ENCODE measurements at regions not wholly inside any gene's neighbourhood (a gene's known extent, or its start where the extent isn't known, plus 50 kb on each side); places are given as distances from the start of the nearest gene placed in this dataset.
"Not testable (repeated sequence)": the region's sequence is repeated elsewhere in the genome, so short reads cannot be mapped to it uniquely, and the experiment has no call there.

GRCh38 chr15:25253048-25253973 lies 185.5 kb downstream of the UBE3A start:
- H4K5ac ChIP-seq (ENCODE audit: insufficient read length, low read depth, low read length); H4K8ac ChIP-seq (ENCODE audit: extremely low read depth, insufficient read depth, low read length); FAIRE-seq; H3K79me2 ChIP-seq (ENCODE audit: control insufficient read depth in 1 of 2, insufficient read depth in 2 of 2, low read length in 2 of 2); H3K23me2 ChIP-seq (ENCODE audit: low read depth, low read length); H3K27ac ChIP-seq (ENCODE audit: low read depth, low read length); H2BK5ac ChIP-seq (ENCODE audit: low read depth, low read length); H3K27me3 ChIP-seq (replicated peaks in 1 of 4; ENCODE audit: control insufficient read depth in 3 of 4, extremely low read depth in 1 of 4, insufficient read depth in 3 of 4, low read length in 3 of 4); POLR2A ChIA-PET (ENCODE audit: partially characterized antibody); H2BK15ac ChIP-seq (ENCODE audit: low read length); H3K14ac ChIP-seq (ENCODE audit: insufficient read length); H3K4ac ChIP-seq (replicated peaks; ENCODE audit: insufficient read length, low read depth, low read length); H3K4me2 ChIP-seq (ENCODE audit: insufficient read depth in 1 of 2, low read depth in 2 of 2, low read length in 2 of 2); H3K4me1 ChIP-seq (replicated peaks in 1 of 4; ENCODE audit: control insufficient read depth in 3 of 4, insufficient read depth in 4 of 4, low read length in 3 of 4); H2AK5ac ChIP-seq (ENCODE audit: low read depth, low read length); H3K4me3 ChIP-seq (ENCODE audit: extremely low read depth in 1 of 4, insufficient read depth in 2 of 4, low read depth in 3 of 4, low read length in 4 of 4); H4K91ac ChIP-seq (replicated peaks; ENCODE audit: insufficient read length, low read length); H4K20me1 ChIP-seq (replicated peaks in 1 of 2; ENCODE audit: control insufficient read depth in 1 of 2, insufficient read depth in 2 of 2, low read length in 2 of 2); H3K56ac ChIP-seq (replicated peaks; ENCODE audit: insufficient read length, low read depth, low read length); H3K23ac ChIP-seq (ENCODE audit: insufficient read length); H2AFZ ChIP-seq (ENCODE audit: low read length); H3K9ac ChIP-seq (replicated peaks in 1 of 4; ENCODE audit: extremely low read depth in 1 of 4, low read depth in 3 of 4, low read length in 3 of 4); H3K18ac ChIP-seq (ENCODE audit: extremely low read depth, low read length); H2BK120ac ChIP-seq (replicated peaks; ENCODE audit: low read depth, low read length); H3K36me3 ChIP-seq (ENCODE audit: control insufficient read depth in 2 of 4, insufficient read depth in 4 of 4, low read length in 3 of 4); H2BK12ac ChIP-seq (ENCODE audit: low read depth, low read length); H2BK20ac ChIP-seq (ENCODE audit: low read length); H3K79me1 ChIP-seq (ENCODE audit: low read depth, low read length): not testable (repeated sequence)
- peak in 1 of 2 experiments; percentile 17 for DNase-seq (ENCODE audit: low read depth in 1 of 2, low spot score in 2 of 2)
- CTCF ChIA-PET (ENCODE audit: partially characterized antibody), result interaction anchor here (0.6 kb wide), 1 partner anchor 35 kb away, joined by 3 read pairs; no protein-coding TSS in a partner anchor
- peaks cover 40 to 63% of the 10 kb centered on the region in 2 experiments for H3K9me3 ChIP-seq (ENCODE audit: insufficient read depth in 2 of 2, low read depth in 1 of 2, low read length in 1 of 2)
- 92% methylated on average over 32 of the region's 35 CpGs; no CpG with 5 or more reads in 1 of the 2 experiments for WGBS, 2 experiments (ENCODE audit: extremely low coverage in 1 of 2, insufficient coverage in 1 of 2, insufficient read length in 1 of 2, insufficient replicate concordance in 2 of 2, low coverage in 1 of 2, low lambda C conversion rate in 2 of 2, missing lambda C conversion rate in 1 of 2)
